ENCODE measurements at regions not wholly inside any gene's neighbourhood (a gene's known extent, or its start where the extent isn't known, plus 50 kb on each side); places are given as distances from the start of the nearest gene placed in this dataset.
"Not testable (repeated sequence)": the region's sequence is repeated elsewhere in the genome, so short reads cannot be mapped to it uniquely, and the experiment has no call there.

DNA sequence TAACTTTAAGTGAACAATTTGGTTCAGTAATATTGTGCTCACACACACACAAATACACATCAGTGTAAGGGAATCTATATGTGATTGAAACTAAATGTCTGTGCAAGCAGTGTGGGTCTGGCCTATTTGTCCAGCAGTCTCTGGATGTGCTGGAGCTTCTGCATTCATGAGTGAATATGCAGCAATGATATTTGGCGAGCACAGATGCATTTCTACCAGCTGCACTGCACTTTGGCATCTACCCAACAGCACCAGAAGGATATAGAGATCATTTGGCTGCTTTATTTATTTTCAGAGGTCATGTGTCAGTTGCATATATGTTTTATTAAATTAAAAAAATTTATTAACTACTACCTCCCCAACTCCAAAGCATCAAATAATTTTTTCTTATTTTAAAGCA is 613.4 kb upstream of the NR3C2 start:
- Mint-ChIP-seq H3K9me3 (ENCODE audit: unreplicated experiment) (no peaks in the 10 kb centered on the region), H3K36me3 (ENCODE audit: low read depth, unreplicated experiment) (no peaks in the 10 kb centered on the region), H3K4me1 (ENCODE audit: unreplicated experiment) (no peaks in the 10 kb centered on the region), H3K4me3 (ENCODE audit: unreplicated experiment) (no peak overlapping the region), H3K27ac (ENCODE audit: unreplicated experiment) (no peak overlapping the region), H3K27me3 (ENCODE audit: unreplicated experiment) (no peaks in the 10 kb centered on the region)
- TF ChIP-seq, protein P1, sequence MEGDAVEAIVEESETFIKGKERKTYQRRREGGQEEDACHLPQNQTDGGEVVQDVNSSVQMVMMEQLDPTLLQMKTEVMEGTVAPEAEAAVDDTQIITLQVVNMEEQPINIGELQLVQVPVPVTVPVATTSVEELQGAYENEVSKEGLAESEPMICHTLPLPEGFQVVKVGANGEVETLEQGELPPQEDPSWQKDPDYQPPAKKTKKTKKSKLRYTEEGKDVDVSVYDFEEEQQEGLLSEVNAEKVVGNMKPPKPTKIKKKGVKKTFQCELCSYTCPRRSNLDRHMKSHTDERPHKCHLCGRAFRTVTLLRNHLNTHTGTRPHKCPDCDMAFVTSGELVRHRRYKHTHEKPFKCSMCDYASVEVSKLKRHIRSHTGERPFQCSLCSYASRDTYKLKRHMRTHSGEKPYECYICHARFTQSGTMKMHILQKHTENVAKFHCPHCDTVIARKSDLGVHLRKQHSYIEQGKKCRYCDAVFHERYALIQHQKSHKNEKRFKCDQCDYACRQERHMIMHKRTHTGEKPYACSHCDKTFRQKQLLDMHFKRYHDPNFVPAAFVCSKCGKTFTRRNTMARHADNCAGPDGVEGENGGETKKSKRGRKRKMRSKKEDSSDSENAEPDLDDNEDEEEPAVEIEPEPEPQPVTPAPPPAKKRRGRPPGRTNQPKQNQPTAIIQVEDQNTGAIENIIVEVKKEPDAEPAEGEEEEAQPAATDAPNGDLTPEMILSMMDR (IDR thresholded peaks at IDR 0.05; ENCODE audit: unreplicated experiment), result no peak
- DNase-seq (ENCODE audit: low spot score), result no peak

DNA sequence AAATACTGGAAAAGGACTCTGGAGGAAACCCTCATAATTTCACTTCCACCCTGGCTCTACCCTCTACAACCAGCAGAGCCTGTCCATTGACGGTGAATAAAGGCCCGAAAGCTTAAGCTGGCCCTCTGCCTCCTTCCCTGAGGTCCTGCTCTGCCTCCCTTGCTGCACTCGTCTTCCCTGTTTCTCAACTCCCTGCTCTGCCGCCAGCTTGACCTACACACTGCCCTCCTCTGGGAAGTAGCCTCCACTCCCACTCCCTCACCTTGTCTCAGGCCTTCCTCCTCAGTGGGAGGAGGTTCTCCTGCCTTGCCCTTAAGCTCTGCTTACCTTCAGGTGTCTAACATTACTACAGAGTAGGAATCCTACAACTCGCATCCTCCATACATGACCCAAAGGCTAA is 608.6 kb upstream of the NR3C2 start:
- H3K36me3 Mint-ChIP-seq (ENCODE audit: low read depth, unreplicated experiment), result no peaks in the 10 kb centered on the region

DNA sequence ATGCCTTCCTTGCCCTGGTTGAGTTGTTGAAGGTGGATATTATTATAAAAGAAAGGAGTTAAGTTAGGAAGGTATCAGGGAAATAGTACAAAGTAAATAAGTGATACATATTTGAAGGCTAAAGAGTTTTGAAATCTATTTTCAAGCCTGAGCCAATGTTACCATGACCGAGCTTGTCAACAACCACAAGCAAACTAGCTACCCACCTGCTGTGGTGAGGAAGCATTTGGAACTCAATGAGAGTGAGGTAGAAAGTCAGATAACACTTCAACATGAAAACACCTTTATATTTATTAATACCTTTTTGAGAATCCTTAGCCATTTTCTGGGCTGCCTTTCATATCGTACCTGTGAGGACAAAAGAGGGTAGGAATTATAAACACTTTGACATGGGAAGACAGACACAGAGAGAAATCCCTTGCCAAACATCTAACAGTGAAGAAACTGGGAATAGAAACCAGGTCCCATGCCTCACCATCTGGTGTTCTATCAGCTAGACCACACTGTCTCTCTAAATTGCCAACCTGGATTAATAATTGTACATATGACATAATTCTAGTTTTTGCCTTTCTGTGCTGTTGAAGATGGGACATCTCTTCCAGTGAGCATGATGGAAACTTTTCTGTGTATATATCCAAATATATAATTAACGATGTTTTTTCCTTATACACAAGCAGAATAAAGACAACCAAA is 606.4 kb upstream of the NR3C2 start:
- TF ChIP-seq, protein P1 (IDR thresholded peaks at IDR 0.05; ENCODE audit: unreplicated experiment), result no peak
- Mint-ChIP-seq H3K4me1 (ENCODE audit: unreplicated experiment) (no peaks in the 10 kb centered on the region), H3K4me3 (ENCODE audit: unreplicated experiment) (no peak overlapping the region), H3K27ac (ENCODE audit: unreplicated experiment) (no peak overlapping the region), H3K36me3 (ENCODE audit: low read depth, unreplicated experiment) (no peaks in the 10 kb centered on the region), H3K27me3 (ENCODE audit: unreplicated experiment) (no peaks in the 10 kb centered on the region), H3K9me3 (ENCODE audit: unreplicated experiment) (peaks cover 6% of the 10 kb centered on the region)
- DNase-seq (ENCODE audit: low spot score), result no peak

More for the DNA sequence above, 608.6 kb upstream of the NR3C2 start:
- Mint-ChIP-seq H3K4me3 (ENCODE audit: unreplicated experiment) (no peak overlapping the region), H3K27me3 (ENCODE audit: unreplicated experiment) (no peaks in the 10 kb centered on the region), H3K27ac (ENCODE audit: unreplicated experiment) (no peak overlapping the region), H3K9me3 (ENCODE audit: unreplicated experiment) (no peaks in the 10 kb centered on the region), H3K4me1 (ENCODE audit: unreplicated experiment) (no peaks in the 10 kb centered on the region)
- no peak for DNase-seq (ENCODE audit: low spot score)
- TF ChIP-seq, protein P1 (IDR thresholded peaks at IDR 0.05; ENCODE audit: unreplicated experiment), result no peak

DNA sequence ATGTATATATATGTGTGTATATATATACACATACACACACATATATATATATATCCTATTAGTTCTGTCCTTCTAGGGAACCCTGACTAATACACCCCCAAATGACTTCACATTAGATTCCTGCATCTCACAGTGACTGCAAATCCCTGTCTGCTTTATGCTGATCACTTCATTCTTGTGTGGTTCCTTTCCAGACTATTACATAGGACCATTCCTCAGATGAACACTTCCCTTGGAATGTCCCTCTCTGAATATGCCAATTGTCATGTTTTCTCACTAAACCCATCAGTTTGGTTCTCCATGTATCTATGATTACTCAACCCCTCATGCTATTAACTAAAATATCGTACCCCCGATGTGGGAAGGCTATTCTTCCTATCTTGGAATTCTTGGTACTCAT is 605.2 kb upstream of the NR3C2 start:
- Mint-ChIP-seq H3K27ac (ENCODE audit: unreplicated experiment) (no peak overlapping the region), H3K27me3 (ENCODE audit: unreplicated experiment) (no peaks in the 10 kb centered on the region), H3K36me3 (ENCODE audit: low read depth, unreplicated experiment) (no peaks in the 10 kb centered on the region), H3K9me3 (ENCODE audit: unreplicated experiment) (peaks cover 6% of the 10 kb centered on the region), H3K4me1 (ENCODE audit: unreplicated experiment) (no peaks in the 10 kb centered on the region), H3K4me3 (ENCODE audit: unreplicated experiment) (no peak overlapping the region)
- DNase-seq (ENCODE audit: low spot score), result no peak
- TF ChIP-seq, protein P1 (IDR thresholded peaks at IDR 0.05; ENCODE audit: unreplicated experiment), result no peak

DNA sequence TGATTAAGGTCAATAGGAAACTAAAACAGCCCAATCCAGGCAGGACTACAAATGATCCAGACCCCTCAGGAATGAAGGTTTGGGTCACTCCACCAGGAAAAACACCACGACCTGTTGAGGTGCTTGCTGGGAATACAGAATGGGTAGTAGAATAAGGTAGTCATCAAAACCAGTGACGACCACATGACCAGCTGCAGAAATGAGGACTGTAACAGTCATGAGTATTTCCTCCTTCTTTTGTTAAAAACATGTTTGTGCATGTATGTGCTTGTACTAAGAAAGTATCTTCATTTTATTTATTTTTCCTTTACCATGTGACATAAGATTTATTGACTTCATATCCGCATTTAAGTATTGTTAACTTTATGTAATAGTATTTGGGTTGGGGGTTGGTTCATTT is 603.5 kb upstream of the NR3C2 start:
- DNase-seq (ENCODE audit: low spot score), result no peak
- peaks cover 6% of the 10 kb centered on the region for H3K9me3 Mint-ChIP-seq (ENCODE audit: unreplicated experiment)
- H3K27ac Mint-ChIP-seq (ENCODE audit: unreplicated experiment), result no peak overlapping the region
- no peak overlapping the region for H3K4me3 Mint-ChIP-seq (ENCODE audit: unreplicated experiment)
- peaks cover 1% of the 10 kb centered on the region for H3K27me3 Mint-ChIP-seq (ENCODE audit: unreplicated experiment)
- no peaks in the 10 kb centered on the region for H3K4me1 Mint-ChIP-seq (ENCODE audit: unreplicated experiment)
- H3K36me3 Mint-ChIP-seq (ENCODE audit: low read depth, unreplicated experiment), result no peaks in the 10 kb centered on the region
- TF ChIP-seq, protein P1 (IDR thresholded peaks at IDR 0.05; ENCODE audit: unreplicated experiment), result no peak

DNA sequence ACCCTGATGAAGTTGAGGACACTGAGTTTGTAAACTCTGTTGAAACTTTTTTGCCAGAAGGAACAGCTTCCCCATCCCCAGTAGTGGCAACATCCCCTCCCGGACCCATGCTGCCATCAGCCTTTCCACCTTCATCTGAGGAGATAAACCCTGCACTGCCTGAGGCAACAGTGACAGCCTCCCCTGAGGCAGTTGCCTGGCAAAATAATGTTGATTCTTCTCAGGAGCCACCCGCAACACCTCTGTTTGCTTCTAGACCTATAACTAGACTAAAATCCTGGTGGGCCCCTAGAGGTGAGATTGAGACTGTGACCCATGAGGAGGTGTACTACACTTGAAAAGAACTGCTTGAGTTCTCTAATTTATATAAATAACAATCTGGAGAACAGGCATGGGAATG is 597.6 kb upstream of the NR3C2 start:
- H3K4me1 Mint-ChIP-seq (ENCODE audit: unreplicated experiment); H3K27ac Mint-ChIP-seq (ENCODE audit: unreplicated experiment); DNase-seq (ENCODE audit: low spot score); H3K27me3 Mint-ChIP-seq (ENCODE audit: unreplicated experiment); H3K36me3 Mint-ChIP-seq (ENCODE audit: low read depth, unreplicated experiment); H3K4me3 Mint-ChIP-seq (ENCODE audit: unreplicated experiment): not testable (repeated sequence)
- H3K9me3 Mint-ChIP-seq (ENCODE audit: unreplicated experiment), result peaks cover 11% of the 10 kb centered on the region

Data from endothelial cell (in vitro differentiated cells).